GM18511 (cell line): ENCODE measurements at regions not wholly inside any gene's neighbourhood (a gene's known extent, or its start where the extent isn't known, plus 50 kb on each side); places are given as distances from the start of the nearest gene placed in this dataset.

Experiments
- ATAC-seq: cut with Tn5 transposase; IDR thresholded peaks from one replicate; pipeline ENCODE4 v1.9.1; 2021; ENCODE audit warnings: mild to moderate bottlenecking, moderate library complexity; ENCODE audit not compliant: unreplicated experiment

GRCh38 chr14:44720707-44721106, 213.6 kb upstream of the FSCB start:
- ATAC-seq = no peak

- no peak for ATAC-seq
Observed at GRCh38 chr14:44712024-44712815, 205.1 kb upstream of the FSCB start.

- ATAC-seq = no peak
Observed at GRCh38 chr14:44701563-44702263, 194.6 kb upstream of the FSCB start.

GRCh38 chr14:44700694-44701093, 193.6 kb upstream of the FSCB start:
- ATAC-seq = no peak

- ATAC-seq = no peak
Observed at GRCh38 chr14:44700184-44700583, 193.1 kb upstream of the FSCB start.

GRCh38 chr14:44699391-44699790, 192.3 kb upstream of the FSCB start:
- ATAC-seq = no peak

GRCh38 chr14:44669496-44669895, 162.4 kb upstream of the FSCB start:
- ATAC-seq = no peak

- peak; percentile 35 for ATAC-seq
Observed at GRCh38 chr14:44663136-44663535, 156.1 kb upstream of the FSCB start.

GRCh38 chr14:44662250-44662891, 155.3 kb upstream of the FSCB start:
- ATAC-seq = peak; percentile 47

GRCh38 chr14:44658389-44658696, 151.3 kb upstream of the FSCB start:
- ATAC-seq = no peak

- no peak for ATAC-seq
Observed at GRCh38 chr14:44657696-44658388, 150.8 kb upstream of the FSCB start.

- ATAC-seq = no peak
Observed at GRCh38 chr14:44657203-44657602, 150.1 kb upstream of the FSCB start.

GRCh38 chr14:44654591-44654990, 147.5 kb upstream of the FSCB start:
- ATAC-seq = no peak

- no peak for ATAC-seq
Observed at GRCh38 chr14:44653641-44654040, 146.6 kb upstream of the FSCB start.

- ATAC-seq = no peak
Observed at GRCh38 chr14:44652640-44653039, 145.6 kb upstream of the FSCB start.

GRCh38 chr14:44649061-44649460, 142.0 kb upstream of the FSCB start:
- no peak for ATAC-seq

GRCh38 chr14:44640416-44640815, 133.3 kb upstream of the FSCB start:
- no peak for ATAC-seq

- ATAC-seq = no peak
Observed at GRCh38 chr14:44639781-44640385, 132.8 kb upstream of the FSCB start.

GRCh38 chr14:44634692-44635091, 127.6 kb upstream of the FSCB start:
- ATAC-seq = no peak

- no peak for ATAC-seq
Observed at GRCh38 chr14:44626423-44626822, 119.3 kb upstream of the FSCB start.

GRCh38 chr14:44625098-44625497, 118.0 kb upstream of the FSCB start:
- ATAC-seq = no peak
